ENCODE measurements at regions not wholly inside any gene's neighbourhood (a gene's known extent, or its start where the extent isn't known, plus 50 kb on each side); places are given as distances from the start of the nearest gene placed in this dataset.

- H3K4me3 ChIP-seq (ENCODE audit: low read length, poor library complexity, severe bottlenecking) = no peak overlapping the region
- no peaks in the 10 kb centered on the region for H3K27me3 ChIP-seq (ENCODE audit: insufficient read depth, low read length, poor library complexity, severe bottlenecking)
- no peaks in the 10 kb centered on the region for H3K9me3 ChIP-seq (ENCODE audit: insufficient read depth, low read depth, low read length)
- no peak overlapping the region for H3K4me2 ChIP-seq (ENCODE audit: low read depth, low read length, poor library complexity, severe bottlenecking)
- H3K79me2 ChIP-seq (ENCODE audit: insufficient read depth, low read length) = no peaks in the 10 kb centered on the region
- no peak overlapping the region for H2AFZ ChIP-seq (ENCODE audit: low read length)
- H3F3A ChIP-seq (ENCODE audit: low read depth) = no peaks in the 10 kb centered on the region
- no peaks in the 10 kb centered on the region for H4K20me1 ChIP-seq (ENCODE audit: insufficient read depth, low read length, poor library complexity, severe bottlenecking)
- no peaks in the 10 kb centered on the region for H3K9me2 ChIP-seq (replicated peaks; ENCODE audit: low read depth, low read length)
- H3K4me1 ChIP-seq (ENCODE audit: insufficient read depth, low read length, poor library complexity, severe bottlenecking) = no peaks in the 10 kb centered on the region
- TF ChIP-seq EZH2phosphoT487 (IDR thresholded peaks at IDR 0.05; ENCODE audit: borderline replicate concordance) (no peak), CTCF (conservative IDR thresholded peaks at IDR 0.05; ENCODE audit: low read length) (no peak)
- H3K9ac ChIP-seq (ENCODE audit: low read depth, low read length, poor library complexity, severe bottlenecking) = no peak overlapping the region
- H3K36me3 ChIP-seq (ENCODE audit: insufficient read depth, low read length) = no peaks in the 10 kb centered on the region
These were observed 61.3 kb upstream of the NXPH2 start for GRCh38 chr2:138841459-138841858.

- Histone ChIP-seq H3K4me1 (ENCODE audit: insufficient read depth, low read length, poor library complexity, severe bottlenecking) (no peaks in the 10 kb centered on the region), H2AFZ (ENCODE audit: low read length) (no peak overlapping the region), H3K36me3 (ENCODE audit: insufficient read depth, low read length) (no peaks in the 10 kb centered on the region), H3K79me2 (ENCODE audit: insufficient read depth, low read length) (no peaks in the 10 kb centered on the region), H3K4me2 (ENCODE audit: low read depth, low read length, poor library complexity, severe bottlenecking) (no peak overlapping the region), H3K9me3 (ENCODE audit: insufficient read depth, low read depth, low read length) (no peaks in the 10 kb centered on the region), H3K27me3 (ENCODE audit: insufficient read depth, low read length, poor library complexity, severe bottlenecking) (no peaks in the 10 kb centered on the region), H3K9ac (ENCODE audit: low read depth, low read length, poor library complexity, severe bottlenecking) (no peak overlapping the region), H3K4me3 (ENCODE audit: low read length, poor library complexity, severe bottlenecking) (no peak overlapping the region), H4K20me1 (ENCODE audit: insufficient read depth, low read length, poor library complexity, severe bottlenecking) (no peaks in the 10 kb centered on the region), H3K9me2 (replicated peaks; ENCODE audit: low read depth, low read length) (no peaks in the 10 kb centered on the region), H3F3A (ENCODE audit: low read depth) (no peaks in the 10 kb centered on the region)
- no peak for TF ChIP-seq EZH2phosphoT487 (IDR thresholded peaks at IDR 0.05; ENCODE audit: borderline replicate concordance)
- no peak for TF ChIP-seq CTCF (conservative IDR thresholded peaks at IDR 0.05; ENCODE audit: low read length)
These were observed 58.8 kb upstream of the NXPH2 start for GRCh38 chr2:138838851-138839620.

- Histone ChIP-seq H3K9me3 (ENCODE audit: insufficient read depth, low read depth, low read length) (no peaks in the 10 kb centered on the region), H4K20me1 (ENCODE audit: insufficient read depth, low read length, poor library complexity, severe bottlenecking) (no peaks in the 10 kb centered on the region), H3K27me3 (ENCODE audit: insufficient read depth, low read length, poor library complexity, severe bottlenecking) (no peaks in the 10 kb centered on the region), H3K4me1 (ENCODE audit: insufficient read depth, low read length, poor library complexity, severe bottlenecking) (no peaks in the 10 kb centered on the region), H3K4me3 (ENCODE audit: low read length, poor library complexity, severe bottlenecking) (no peak overlapping the region), H3K4me2 (ENCODE audit: low read depth, low read length, poor library complexity, severe bottlenecking) (no peak overlapping the region), H3K79me2 (ENCODE audit: insufficient read depth, low read length) (no peaks in the 10 kb centered on the region), H2AFZ (ENCODE audit: low read length) (no peak overlapping the region), H3K36me3 (ENCODE audit: insufficient read depth, low read length) (no peaks in the 10 kb centered on the region), H3K9me2 (replicated peaks; ENCODE audit: low read depth, low read length) (no peaks in the 10 kb centered on the region), H3K9ac (ENCODE audit: low read depth, low read length, poor library complexity, severe bottlenecking) (no peak overlapping the region), H3F3A (ENCODE audit: low read depth) (no peaks in the 10 kb centered on the region)
- TF ChIP-seq CTCF (conservative IDR thresholded peaks at IDR 0.05; ENCODE audit: low read length) (no peak), EZH2phosphoT487 (IDR thresholded peaks at IDR 0.05; ENCODE audit: borderline replicate concordance) (no peak)
These were observed 51.5 kb upstream of the NXPH2 start for GRCh38 chr2:138831691-138832090.
